Activated CD4-positive, alpha-beta T cell treated with anti-CD3 and anti-CD28 coated beads, Interleukin-2, Interleukin-6, amounts not matched to agents 100 ng/mL and 50 ng/mL, durations not matched to agents 16 hours and 8 hours (primary cell): ENCODE measurements at regions not wholly inside any gene's neighbourhood (a gene's known extent, or its start where the extent isn't known, plus 50 kb on each side); places are given as distances from the start of the nearest gene placed in this dataset.
"Not testable (repeated sequence)": the region's sequence is repeated elsewhere in the genome, so short reads cannot be mapped to it uniquely, and the experiment has no call there.

Experiments used
- DNase-seq: peaks from one replicate; pipeline ENCODE4 v3.0.0-alpha.2; 2020

- DNase-seq, result no peak
These were observed 80.8 kb upstream of the SLC8A3 start for GRCh38 chr14:70269582-70269981.

- no peak for DNase-seq
These were observed 80.0 kb upstream of the SLC8A3 start for GRCh38 chr14:70268760-70269159.

- peak; percentile 35 for DNase-seq
These were observed 77.4 kb upstream of the SLC8A3 start for GRCh38 chr14:70266157-70266556.

- no peak for DNase-seq
These were observed 76.7 kb upstream of the SLC8A3 start for GRCh38 chr14:70265422-70265821.

- no peak for DNase-seq
These were observed 70.7 kb upstream of the SLC8A3 start for GRCh38 chr14:70259420-70259819.

GRCh38 chr14:70257526-70257925, 68.8 kb upstream of the SLC8A3 start:
- DNase-seq, result peak; percentile 58

GRCh38 chr14:70256601-70257000, 67.8 kb upstream of the SLC8A3 start:
- no peak for DNase-seq

- peak; percentile 28 for DNase-seq
These were observed 66.6 kb upstream of the SLC8A3 start for GRCh38 chr14:70255071-70256057.

- DNase-seq, result no peak
These were observed 65.8 kb upstream of the SLC8A3 start for GRCh38 chr14:70254476-70254961.

- not testable (repeated sequence) for DNase-seq
These were observed 64.8 kb upstream of the SLC8A3 start for GRCh38 chr14:70253547-70253946.

- DNase-seq, result no peak
These were observed 56.3 kb upstream of the SLC8A3 start for GRCh38 chr14:70245026-70245425.

GRCh38 chr14:70239802-70240201, 51.1 kb upstream of the SLC8A3 start:
- no peak for DNase-seq

GRCh38 chr14:70238635-70239034, 49.9 kb upstream of the SLC8A3 start:
- not testable (repeated sequence) for DNase-seq
